Central memory CD8-positive, alpha-beta T cell (primary cell): ENCODE measurements at regions not wholly inside any gene's neighbourhood (a gene's known extent, or its start where the extent isn't known, plus 50 kb on each side); places are given as distances from the start of the nearest gene placed in this dataset.

ENCODE experiments used
- ATAC-seq: fragments of 150-1000 bp; cut with Tn5 transposase; replicated peaks from 2 replicates; pipeline ENCODE4 v1.10.0; 2022; ENCODE audit warnings: mild to moderate bottlenecking, moderate FRiP score, moderate number of reproducible peaks; ENCODE audit not compliant: poor library complexity, severe bottlenecking; ENCODE audit errors: extremely low read depth
- DNase-seq, 2 donors: peaks; one replicate each; pipeline ENCODE4 v3.0.0; 2021; ENCODE audit warnings: low spot score in 2 of 2
- H3K27ac Mint-ChIP-seq: one replicate; pipeline ENCODE4 v1.8.0; 2022; ENCODE audit warnings: low read depth, mild to moderate bottlenecking, moderate library complexity, mixed read lengths
- H3K27me3 Mint-ChIP-seq: one replicate; pipeline ENCODE4 v1.8.0; 2022; ENCODE audit warnings: mixed read lengths
- H3K36me3 Mint-ChIP-seq: one replicate; pipeline ENCODE4 v1.8.0; 2022; ENCODE audit warnings: mild to moderate bottlenecking, moderate library complexity, mixed read lengths; ENCODE audit not compliant: insufficient read depth
- H3K4me1 Mint-ChIP-seq: one replicate; pipeline ENCODE4 v1.8.0; 2022; ENCODE audit warnings: mixed read lengths
- H3K4me3 Mint-ChIP-seq: one replicate; pipeline ENCODE4 v1.8.0; 2022; ENCODE audit warnings: mild to moderate bottlenecking, moderate library complexity, mixed read lengths
- H3K9me3 Mint-ChIP-seq: one replicate; pipeline ENCODE4 v1.8.0; 2022; ENCODE audit warnings: mixed read lengths

GRCh38 chr18:77974329-77974728 is 724.7 kb downstream of the GALR1 start:
- Mint-ChIP-seq H3K36me3 (no peaks in the 10 kb centered on the region), H3K4me1 (no peaks in the 10 kb centered on the region), H3K9me3 (peaks cover 11% of the 10 kb centered on the region), H3K4me3 (no peak overlapping the region), H3K27ac (no peak overlapping the region), H3K27me3 (no peaks in the 10 kb centered on the region)
- ATAC-seq = no peak
- no peak for DNase-seq

DNA sequence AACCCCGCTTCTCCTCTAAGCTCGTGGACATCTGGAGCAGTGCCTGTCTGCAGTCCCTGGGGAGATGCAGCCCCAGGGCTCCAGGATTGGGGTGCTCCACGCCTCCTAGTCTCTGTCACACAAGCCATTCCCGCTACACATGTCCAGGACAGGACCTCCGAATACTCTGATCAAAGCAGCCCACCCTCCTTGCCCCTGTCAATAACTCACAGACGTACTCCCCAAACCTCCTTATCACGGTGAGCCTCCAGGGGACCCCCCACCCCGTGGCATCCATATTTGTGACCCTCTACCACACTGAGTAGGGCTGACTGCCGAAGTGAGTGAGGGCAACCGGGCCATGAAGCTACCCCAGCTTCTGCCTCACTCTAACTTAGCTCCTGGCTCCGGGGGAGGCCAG is 727.7 kb downstream of the GALR1 start:
- H3K4me1 Mint-ChIP-seq = no peaks in the 10 kb centered on the region
- H3K27me3 Mint-ChIP-seq = no peaks in the 10 kb centered on the region
- ATAC-seq (no peak), DNase-seq (no peak)
- no peaks in the 10 kb centered on the region for H3K36me3 Mint-ChIP-seq
- peaks cover 16% of the 10 kb centered on the region for H3K9me3 Mint-ChIP-seq
- no peak overlapping the region for H3K4me3 Mint-ChIP-seq
- no peak overlapping the region for H3K27ac Mint-ChIP-seq

- H3K9me3 Mint-ChIP-seq = peaks cover 10% of the 10 kb centered on the region
- ATAC-seq = no peak
- H3K27me3 Mint-ChIP-seq = no peaks in the 10 kb centered on the region
- no peak overlapping the region for H3K4me3 Mint-ChIP-seq
- H3K4me1 Mint-ChIP-seq = no peaks in the 10 kb centered on the region
- no peak for DNase-seq
- no peak overlapping the region for H3K27ac Mint-ChIP-seq
- no peaks in the 10 kb centered on the region for H3K36me3 Mint-ChIP-seq
Observed at GRCh38 chr18:77980275-77980674, 730.6 kb downstream of the GALR1 start.

DNA sequence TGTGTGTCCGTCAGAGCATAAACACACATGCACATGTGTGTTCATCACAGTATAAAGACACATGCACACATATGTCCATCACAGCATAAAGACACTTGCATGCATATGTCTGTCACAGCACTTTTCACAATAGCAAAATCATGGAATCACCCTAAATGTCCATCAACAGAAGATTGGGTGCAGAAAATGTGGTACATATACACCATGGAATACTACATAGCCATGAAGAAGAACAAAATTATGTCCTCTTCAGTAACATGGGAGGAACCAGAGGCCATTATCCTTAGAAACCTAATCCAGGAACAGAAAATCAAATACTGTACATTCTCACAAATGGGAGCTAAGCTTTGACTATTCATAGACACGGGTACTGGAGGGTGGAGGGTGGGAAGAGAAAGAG is 732.2 kb downstream of the GALR1 start:
- ATAC-seq (no peak), DNase-seq (no peak)
- no peaks in the 10 kb centered on the region for H3K4me1 Mint-ChIP-seq
- peaks cover 10% of the 10 kb centered on the region for H3K9me3 Mint-ChIP-seq
- H3K27me3 Mint-ChIP-seq = no peaks in the 10 kb centered on the region
- H3K27ac Mint-ChIP-seq = no peak overlapping the region
- H3K36me3 Mint-ChIP-seq = no peaks in the 10 kb centered on the region
- no peak overlapping the region for H3K4me3 Mint-ChIP-seq

- no peak for DNase-seq
- H3K27me3 Mint-ChIP-seq = peaks cover 4% of the 10 kb centered on the region
- H3K36me3 Mint-ChIP-seq = no peaks in the 10 kb centered on the region
- H3K4me3 Mint-ChIP-seq = no peak overlapping the region
- no peak for ATAC-seq
- H3K4me1 Mint-ChIP-seq = no peaks in the 10 kb centered on the region
- peaks cover 7% of the 10 kb centered on the region for H3K9me3 Mint-ChIP-seq
- H3K27ac Mint-ChIP-seq = no peak overlapping the region
Observed at GRCh38 chr18:77983270-77983669, 733.6 kb downstream of the GALR1 start.

DNA sequence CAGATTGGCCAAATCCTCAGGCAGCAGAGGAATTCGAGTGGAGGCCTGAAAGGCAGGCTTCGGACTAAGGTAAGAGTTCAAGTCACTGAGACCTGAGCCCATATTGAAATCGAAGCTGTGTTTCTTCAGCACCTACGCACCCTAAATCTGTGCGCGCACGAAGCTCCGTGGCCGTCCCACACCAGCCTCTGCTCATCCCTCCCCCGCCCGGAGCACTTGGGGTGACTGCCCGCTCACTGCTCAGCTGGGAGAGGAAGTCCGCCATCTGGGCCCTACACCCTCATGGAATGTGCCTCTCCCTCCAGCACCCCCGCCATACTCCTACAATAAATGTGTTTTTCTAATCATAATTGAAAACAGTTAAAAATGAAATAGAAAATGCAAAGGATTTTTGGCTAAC is 734.5 kb downstream of the GALR1 start:
- DNase-seq (no peak), ATAC-seq (no peak)
- Mint-ChIP-seq H3K4me3 (no peak overlapping the region), H3K27me3 (peaks cover 6% of the 10 kb centered on the region), H3K4me1 (no peaks in the 10 kb centered on the region), H3K27ac (no peak overlapping the region), H3K36me3 (no peaks in the 10 kb centered on the region), H3K9me3 (peaks cover 5% of the 10 kb centered on the region)

DNA sequence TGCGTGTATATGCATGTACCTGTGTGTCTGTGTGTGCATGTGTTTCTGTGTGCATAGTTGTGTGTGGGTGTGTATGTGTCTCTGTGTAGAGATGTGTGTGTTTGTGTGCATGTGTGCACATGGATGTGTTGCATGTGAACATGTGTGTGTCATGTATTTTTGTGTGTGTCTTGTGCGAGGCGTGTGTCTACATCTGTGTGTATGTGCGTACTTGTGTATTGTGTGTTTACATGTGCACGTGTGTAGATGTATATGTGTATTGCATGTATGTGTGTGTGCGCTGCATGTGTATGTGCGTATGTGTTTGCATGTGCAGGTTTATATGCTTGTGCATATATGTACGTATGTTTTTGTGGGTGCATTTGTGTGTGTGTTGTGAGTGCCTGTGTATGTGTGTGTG is 735.2 kb downstream of the GALR1 start:
- ATAC-seq (no peak), DNase-seq (no peak)
- H3K27me3 Mint-ChIP-seq = peaks cover 6% of the 10 kb centered on the region
- no peak overlapping the region for H3K27ac Mint-ChIP-seq
- H3K36me3 Mint-ChIP-seq = no peaks in the 10 kb centered on the region
- no peaks in the 10 kb centered on the region for H3K4me1 Mint-ChIP-seq
- H3K4me3 Mint-ChIP-seq = no peak overlapping the region
- peaks cover 5% of the 10 kb centered on the region for H3K9me3 Mint-ChIP-seq

DNA sequence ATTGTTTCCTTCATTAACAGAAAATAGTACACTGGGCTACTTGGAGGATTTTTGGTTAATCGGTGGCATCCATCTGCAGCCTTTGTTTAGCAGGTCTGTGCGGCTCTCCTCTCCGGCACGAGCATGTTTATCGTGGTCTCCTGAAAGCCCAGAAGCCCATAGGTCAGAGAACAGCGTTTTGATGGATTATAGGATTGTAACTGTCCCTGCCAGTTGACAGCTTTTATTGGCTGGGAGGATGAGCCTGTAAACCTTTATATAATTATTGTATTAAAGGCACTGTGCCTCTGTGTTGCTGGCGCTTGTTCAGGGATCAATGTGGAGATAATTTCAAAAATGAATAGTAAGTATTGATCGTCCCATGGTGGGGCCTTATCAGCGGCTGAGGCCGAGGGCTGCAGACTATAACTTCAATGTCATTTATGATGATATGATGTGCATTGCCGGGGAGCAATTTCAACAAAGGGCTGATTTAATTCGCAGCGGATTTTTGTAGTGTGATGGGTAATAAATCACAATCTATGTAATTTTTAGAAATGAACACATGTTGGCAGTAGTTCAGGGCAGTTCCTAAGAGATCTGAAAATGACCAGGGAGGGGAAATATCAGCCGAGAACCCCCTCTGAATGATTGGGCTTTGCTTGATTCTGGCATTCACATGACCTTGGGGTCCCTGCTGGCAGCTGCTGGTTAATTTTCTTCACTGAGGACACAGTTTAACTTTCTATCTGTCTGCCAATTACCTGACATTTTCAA is 736.1 kb downstream of the GALR1 start:
- Mint-ChIP-seq H3K4me3 (no peak overlapping the region), H3K4me1 (no peaks in the 10 kb centered on the region), H3K36me3 (no peaks in the 10 kb centered on the region), H3K9me3 (peaks cover 5% of the 10 kb centered on the region), H3K27me3 (peaks cover 6% of the 10 kb centered on the region), H3K27ac (no peak overlapping the region)
- ATAC-seq (no peak), DNase-seq (no peak)

DNA sequence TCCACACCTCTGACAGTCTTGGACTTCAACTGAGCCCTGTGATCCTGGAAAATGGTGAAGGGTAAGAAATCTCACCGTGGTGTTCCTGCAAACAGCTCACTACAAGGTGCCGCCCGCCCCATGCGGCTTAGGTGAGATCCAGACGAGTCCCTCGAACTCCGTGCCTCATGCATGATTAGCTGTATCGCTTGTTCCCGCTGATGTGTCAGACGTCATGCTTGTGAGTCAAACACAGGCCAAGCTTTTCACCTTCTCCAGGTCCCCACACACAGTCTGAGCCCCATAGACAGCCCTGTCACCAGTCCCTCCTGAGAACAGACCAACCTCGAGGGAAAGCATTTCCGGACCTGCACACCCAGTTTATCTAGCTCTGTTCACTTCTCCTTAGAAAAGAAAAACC is 740.5 kb downstream of the GALR1 start:
- Mint-ChIP-seq H3K4me1 (no peaks in the 10 kb centered on the region), H3K27ac (no peak overlapping the region), H3K9me3 (no peaks in the 10 kb centered on the region), H3K36me3 (no peaks in the 10 kb centered on the region), H3K4me3 (no peak overlapping the region), H3K27me3 (peaks cover 6% of the 10 kb centered on the region)
- ATAC-seq (no peak), DNase-seq (no peak)

- ATAC-seq = no peak
- Mint-ChIP-seq H3K27me3 (peaks cover 6% of the 10 kb centered on the region), H3K4me1 (no peaks in the 10 kb centered on the region), H3K9me3 (no peaks in the 10 kb centered on the region), H3K4me3 (no peak overlapping the region), H3K36me3 (no peaks in the 10 kb centered on the region), H3K27ac (no peak overlapping the region)
- no peak for DNase-seq
Observed at GRCh38 chr18:77990901-77991300, 741.3 kb downstream of the GALR1 start.

- Mint-ChIP-seq H3K9me3 (no peaks in the 10 kb centered on the region), H3K27ac (no peak overlapping the region), H3K4me3 (no peak overlapping the region)
Observed at GRCh38 chr18:77992057-77992456, 742.4 kb downstream of the GALR1 start.

GRCh38 chr18:77993188-77993981 is 743.7 kb downstream of the GALR1 start:
- no peak for ATAC-seq
- H3K27ac Mint-ChIP-seq = no peak overlapping the region

More at GRCh38 chr18:77992057-77992456, 742.4 kb downstream of the GALR1 start:
- DNase-seq (no peak), ATAC-seq (no peak)
- Mint-ChIP-seq H3K36me3 (no peaks in the 10 kb centered on the region), H3K4me1 (no peaks in the 10 kb centered on the region), H3K27me3 (peaks cover 6% of the 10 kb centered on the region)

DNA sequence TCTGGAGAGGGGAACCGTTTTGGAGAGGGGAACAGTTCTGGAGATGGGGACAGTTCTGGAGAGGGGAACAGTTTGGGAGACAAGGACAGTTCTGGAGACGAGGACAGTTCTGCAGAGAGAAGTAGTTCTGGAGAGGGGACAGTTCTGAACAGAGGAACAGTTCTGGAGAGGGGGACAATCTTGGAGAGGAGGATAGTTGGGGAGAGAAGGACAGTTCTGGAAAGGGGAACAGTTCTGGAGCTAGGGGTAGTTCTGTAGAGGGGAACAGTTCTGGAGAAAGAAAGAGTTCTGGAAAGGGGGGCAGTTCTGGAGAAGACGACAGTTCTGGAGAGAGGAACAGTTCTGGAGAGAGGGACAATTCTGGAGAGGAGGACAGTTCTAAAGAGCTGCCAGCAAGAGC is 745.9 kb downstream of the GALR1 start:
- no peak for ATAC-seq
- no peaks in the 10 kb centered on the region for H3K4me1 Mint-ChIP-seq

More at GRCh38 chr18:77993188-77993981, 743.7 kb downstream of the GALR1 start:
- Mint-ChIP-seq H3K36me3 (no peaks in the 10 kb centered on the region), H3K9me3 (no peaks in the 10 kb centered on the region), H3K4me3 (no peak overlapping the region), H3K4me1 (no peaks in the 10 kb centered on the region), H3K27me3 (peaks cover under 1% of the 10 kb centered on the region)
- DNase-seq = no peak

More for the DNA sequence above, 745.9 kb downstream of the GALR1 start:
- H3K27me3 Mint-ChIP-seq = no peaks in the 10 kb centered on the region
- H3K36me3 Mint-ChIP-seq = no peaks in the 10 kb centered on the region
- no peak overlapping the region for H3K27ac Mint-ChIP-seq
- no peaks in the 10 kb centered on the region for H3K9me3 Mint-ChIP-seq
- H3K4me3 Mint-ChIP-seq = no peak overlapping the region
- DNase-seq = no peak
